ENCODE measurements at regions not wholly inside any gene's neighbourhood (a gene's known extent, or its start where the extent isn't known, plus 50 kb on each side); places are given as distances from the start of the nearest gene placed in this dataset.

- no peak overlapping the region for H3K4me3 ChIP-seq
- intact Hi-C loops (cut with DNase I; ENCODE audit: low total_unique reads) = no loop called here
- TF ChIP-seq CTCF (IDR thresholded peaks at IDR 0.05) (no peak), POLR2A (IDR thresholded peaks at IDR 0.05) (no peak)
- no peaks in the 10 kb centered on the region for H3K9me3 ChIP-seq
- H3K36me3 ChIP-seq = no peaks in the 10 kb centered on the region
- no peak for DNase-seq
- no peaks in the 10 kb centered on the region for H3K4me1 ChIP-seq
- H3K27me3 ChIP-seq = no peaks in the 10 kb centered on the region
- no peak overlapping the region for H3K27ac ChIP-seq
Measured at GRCh38 chr12:116337312-116337711, 59.8 kb upstream of the MED13L start.

- no peak for DNase-seq
- TF ChIP-seq CTCF (IDR thresholded peaks at IDR 0.05) (no peak), POLR2A (IDR thresholded peaks at IDR 0.05) (no peak)
Measured at GRCh38 chr12:116338064-116338846, 60.8 kb upstream of the MED13L start.

GRCh38 chr12:116339062-116339461 is 61.6 kb upstream of the MED13L start:
- TF ChIP-seq POLR2A (IDR thresholded peaks at IDR 0.05) (no peak), CTCF (IDR thresholded peaks at IDR 0.05) (no peak)
- intact Hi-C loops (cut with DNase I; ENCODE audit: low total_unique reads) = no loop called here
- no peaks in the 10 kb centered on the region for H3K36me3 ChIP-seq
- no peak overlapping the region for H3K4me3 ChIP-seq
- no peaks in the 10 kb centered on the region for H3K27me3 ChIP-seq
- DNase-seq = no peak
- no peaks in the 10 kb centered on the region for H3K4me1 ChIP-seq
- no peak overlapping the region for H3K27ac ChIP-seq
- H3K9me3 ChIP-seq = no peaks in the 10 kb centered on the region

More at GRCh38 chr12:116338064-116338846, 60.8 kb upstream of the MED13L start:
- Histone ChIP-seq H3K36me3 (no peaks in the 10 kb centered on the region), H3K9me3 (no peaks in the 10 kb centered on the region), H3K27me3 (no peaks in the 10 kb centered on the region), H3K4me3 (no peak overlapping the region), H3K4me1 (no peaks in the 10 kb centered on the region), H3K27ac (no peak overlapping the region)
- intact Hi-C loops (cut with DNase I; ENCODE audit: low total_unique reads) = no loop called here

GRCh38 chr12:116339800-116340371 is 62.4 kb upstream of the MED13L start:
- intact Hi-C loops (cut with DNase I; ENCODE audit: low total_unique reads) = no loop called here
- Histone ChIP-seq H3K4me3 (no peak overlapping the region), H3K4me1 (no peaks in the 10 kb centered on the region), H3K27ac (no peak overlapping the region), H3K27me3 (no peaks in the 10 kb centered on the region), H3K9me3 (no peaks in the 10 kb centered on the region), H3K36me3 (no peaks in the 10 kb centered on the region)
- TF ChIP-seq CTCF (IDR thresholded peaks at IDR 0.05) (no peak), POLR2A (IDR thresholded peaks at IDR 0.05) (no peak)
- DNase-seq = no peak

- no peak for DNase-seq
- H3K27me3 ChIP-seq = no peaks in the 10 kb centered on the region
- intact Hi-C loops (cut with DNase I; ENCODE audit: low total_unique reads) = no loop called here
- no peak overlapping the region for H3K4me3 ChIP-seq
- no peaks in the 10 kb centered on the region for H3K4me1 ChIP-seq
- TF ChIP-seq CTCF (IDR thresholded peaks at IDR 0.05) (no peak), POLR2A (IDR thresholded peaks at IDR 0.05) (no peak)
- no peaks in the 10 kb centered on the region for H3K36me3 ChIP-seq
- H3K27ac ChIP-seq = no peak overlapping the region
- no peaks in the 10 kb centered on the region for H3K9me3 ChIP-seq
Measured at GRCh38 chr12:116343331-116343884, 65.9 kb upstream of the MED13L start.
